HL-60 (cell line): ENCODE measurements at regions not wholly inside any gene's neighbourhood (a gene's known extent, or its start where the extent isn't known, plus 50 kb on each side); places are given as distances from the start of the nearest gene placed in this dataset.

Experiments used
- DNase-seq, 2 experiments: peaks; one replicate each; pipeline ENCODE4 v3.0.0-alpha.2; 2010 to 2020; ENCODE audit warnings: low read depth in 1 of 2, low spot score in 1 of 2
- H3K27ac ChIP-seq: fragments of 250-450 bp; sonication (Bioruptor Pico); replicated peaks from 2 replicates; pipeline ENCODE4 v1.5.1; 2020; ENCODE audit warnings: mild to moderate bottlenecking, moderate library complexity
- H3K27me3 ChIP-seq: fragments of 250-450 bp; sonication (Bioruptor Pico); 2 replicates; pipeline ENCODE4 v1.5.1; 2021; ENCODE audit warnings: mild to moderate bottlenecking, moderate library complexity; ENCODE audit not compliant: insufficient read depth, poor library complexity, severe bottlenecking
- H3K4me3 ChIP-seq: replicated peaks from 2 replicates; pipeline ENCODE4 v1.5.1; 2011; ENCODE audit warnings: mild to moderate bottlenecking, control low read depth, low read length; ENCODE audit not compliant: insufficient read depth
- GABPA ChIP-seq: IDR thresholded peaks from 2 replicates; pipeline ENCODE4 v1.6.1; 2012; ENCODE audit warnings: low read depth
- POLR2AphosphoS5 ChIP-seq: IDR thresholded peaks from 2 replicates; pipeline ENCODE4 v1.6.1; 2012; ENCODE audit warnings: low read depth
- SPI1 ChIP-seq: IDR thresholded peaks from 2 replicates; pipeline ENCODE4 v1.6.1; 2012; ENCODE audit warnings: low read depth, mild to moderate bottlenecking, borderline replicate concordance
- TF ChIP-seq, protein P1 (sequence below): IDR thresholded peaks from 2 replicates; pipeline ENCODE4 v1.6.1; 2012; ENCODE audit warnings: low read depth; ENCODE audit not compliant: insufficient replicate concordance
- TF ChIP-seq, protein P2 (sequence below): IDR thresholded peaks from one replicate; pipeline ENCODE4 v1.5.1; 2011; ENCODE audit warnings: low read length, control low read depth, inconsistent platforms; ENCODE audit not compliant: insufficient read depth

DNA sequence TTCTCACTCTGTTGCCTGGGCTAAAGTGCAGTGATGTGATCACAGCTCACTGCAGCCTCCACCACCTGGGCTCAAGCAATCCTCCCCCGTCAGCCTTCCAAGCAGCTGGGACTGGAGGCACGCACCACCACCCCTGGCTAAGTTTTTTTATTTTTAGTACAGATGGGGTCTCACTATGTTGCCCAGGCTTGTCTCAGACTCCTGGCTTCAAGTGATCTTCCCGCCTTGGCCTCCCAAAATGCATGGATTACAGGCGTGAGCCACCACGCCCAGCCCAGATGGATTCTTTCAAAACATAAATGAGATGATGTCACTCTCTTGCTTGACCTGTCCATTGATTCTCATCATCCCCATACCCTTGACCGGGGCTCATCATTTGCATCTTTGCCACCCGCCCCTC is 72.6 kb upstream of the SLC6A6 start:
- H3K4me3 ChIP-seq: no peak overlapping the region
- no peaks in the 10 kb centered on the region for H3K27me3 ChIP-seq
- H3K27ac ChIP-seq: no peak overlapping the region
- TF ChIP-seq, protein P1, sequence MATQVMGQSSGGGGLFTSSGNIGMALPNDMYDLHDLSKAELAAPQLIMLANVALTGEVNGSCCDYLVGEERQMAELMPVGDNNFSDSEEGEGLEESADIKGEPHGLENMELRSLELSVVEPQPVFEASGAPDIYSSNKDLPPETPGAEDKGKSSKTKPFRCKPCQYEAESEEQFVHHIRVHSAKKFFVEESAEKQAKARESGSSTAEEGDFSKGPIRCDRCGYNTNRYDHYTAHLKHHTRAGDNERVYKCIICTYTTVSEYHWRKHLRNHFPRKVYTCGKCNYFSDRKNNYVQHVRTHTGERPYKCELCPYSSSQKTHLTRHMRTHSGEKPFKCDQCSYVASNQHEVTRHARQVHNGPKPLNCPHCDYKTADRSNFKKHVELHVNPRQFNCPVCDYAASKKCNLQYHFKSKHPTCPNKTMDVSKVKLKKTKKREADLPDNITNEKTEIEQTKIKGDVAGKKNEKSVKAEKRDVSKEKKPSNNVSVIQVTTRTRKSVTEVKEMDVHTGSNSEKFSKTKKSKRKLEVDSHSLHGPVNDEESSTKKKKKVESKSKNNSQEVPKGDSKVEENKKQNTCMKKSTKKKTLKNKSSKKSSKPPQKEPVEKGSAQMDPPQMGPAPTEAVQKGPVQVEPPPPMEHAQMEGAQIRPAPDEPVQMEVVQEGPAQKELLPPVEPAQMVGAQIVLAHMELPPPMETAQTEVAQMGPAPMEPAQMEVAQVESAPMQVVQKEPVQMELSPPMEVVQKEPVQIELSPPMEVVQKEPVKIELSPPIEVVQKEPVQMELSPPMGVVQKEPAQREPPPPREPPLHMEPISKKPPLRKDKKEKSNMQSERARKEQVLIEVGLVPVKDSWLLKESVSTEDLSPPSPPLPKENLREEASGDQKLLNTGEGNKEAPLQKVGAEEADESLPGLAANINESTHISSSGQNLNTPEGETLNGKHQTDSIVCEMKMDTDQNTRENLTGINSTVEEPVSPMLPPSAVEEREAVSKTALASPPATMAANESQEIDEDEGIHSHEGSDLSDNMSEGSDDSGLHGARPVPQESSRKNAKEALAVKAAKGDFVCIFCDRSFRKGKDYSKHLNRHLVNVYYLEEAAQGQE: no peak
- TF ChIP-seq POLR2AphosphoS5 (no peak), GABPA (no peak), SPI1 (no peak)
- TF ChIP-seq, protein P2, sequence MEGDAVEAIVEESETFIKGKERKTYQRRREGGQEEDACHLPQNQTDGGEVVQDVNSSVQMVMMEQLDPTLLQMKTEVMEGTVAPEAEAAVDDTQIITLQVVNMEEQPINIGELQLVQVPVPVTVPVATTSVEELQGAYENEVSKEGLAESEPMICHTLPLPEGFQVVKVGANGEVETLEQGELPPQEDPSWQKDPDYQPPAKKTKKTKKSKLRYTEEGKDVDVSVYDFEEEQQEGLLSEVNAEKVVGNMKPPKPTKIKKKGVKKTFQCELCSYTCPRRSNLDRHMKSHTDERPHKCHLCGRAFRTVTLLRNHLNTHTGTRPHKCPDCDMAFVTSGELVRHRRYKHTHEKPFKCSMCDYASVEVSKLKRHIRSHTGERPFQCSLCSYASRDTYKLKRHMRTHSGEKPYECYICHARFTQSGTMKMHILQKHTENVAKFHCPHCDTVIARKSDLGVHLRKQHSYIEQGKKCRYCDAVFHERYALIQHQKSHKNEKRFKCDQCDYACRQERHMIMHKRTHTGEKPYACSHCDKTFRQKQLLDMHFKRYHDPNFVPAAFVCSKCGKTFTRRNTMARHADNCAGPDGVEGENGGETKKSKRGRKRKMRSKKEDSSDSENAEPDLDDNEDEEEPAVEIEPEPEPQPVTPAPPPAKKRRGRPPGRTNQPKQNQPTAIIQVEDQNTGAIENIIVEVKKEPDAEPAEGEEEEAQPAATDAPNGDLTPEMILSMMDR: no peak
- DNase-seq: no peak

DNA sequence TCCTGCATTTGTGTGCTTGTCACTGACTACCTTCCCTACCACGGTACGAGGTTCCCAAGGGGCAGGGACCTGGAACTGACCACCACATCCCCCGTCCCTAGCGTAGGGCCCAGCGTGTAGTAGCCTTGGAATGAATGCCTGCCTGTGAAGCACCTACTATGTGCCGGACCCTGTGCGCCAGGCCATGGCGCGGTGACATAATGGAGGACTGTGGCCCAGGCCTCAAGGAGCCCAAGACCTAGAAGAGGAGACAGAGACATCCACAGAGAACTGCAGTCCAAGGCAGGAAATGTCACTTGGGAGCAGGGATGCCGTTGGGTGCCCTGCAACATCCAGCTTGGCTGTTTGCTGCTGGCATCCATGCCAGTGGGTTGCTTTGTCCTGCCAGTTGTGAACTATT is 71.9 kb upstream of the SLC6A6 start:
- H3K27ac ChIP-seq: no peak overlapping the region
- DNase-seq: no peak
- H3K4me3 ChIP-seq: no peak overlapping the region
- TF ChIP-seq SPI1 (no peak), GABPA (no peak), POLR2AphosphoS5 (no peak)
- TF ChIP-seq, protein P2: no peak
- TF ChIP-seq, protein P1: no peak
- H3K27me3 ChIP-seq: no peaks in the 10 kb centered on the region

DNA sequence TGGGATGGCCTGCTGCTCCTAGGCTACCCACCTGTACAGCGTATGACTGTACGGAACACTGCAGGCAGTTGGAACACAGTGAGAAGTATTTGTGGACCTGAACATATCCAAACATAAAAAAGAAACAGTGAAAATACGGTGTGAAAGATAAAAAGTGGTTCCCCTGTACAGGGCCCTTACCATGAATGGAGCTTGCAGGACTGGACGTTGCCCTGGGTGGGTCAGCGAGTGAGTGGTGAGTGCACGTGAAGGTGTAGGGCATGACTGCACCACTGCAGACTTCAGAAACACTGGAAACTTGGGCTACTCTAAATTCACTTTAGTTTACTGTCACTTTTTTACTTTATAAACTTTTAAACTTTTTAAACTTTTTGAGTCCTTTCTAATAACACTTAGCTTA is 71.2 kb upstream of the SLC6A6 start:
- no peak for DNase-seq
- H3K27me3 ChIP-seq: no peaks in the 10 kb centered on the region
- no peak overlapping the region for H3K4me3 ChIP-seq
- no peak overlapping the region for H3K27ac ChIP-seq
- no peak for TF ChIP-seq POLR2AphosphoS5

DNA sequence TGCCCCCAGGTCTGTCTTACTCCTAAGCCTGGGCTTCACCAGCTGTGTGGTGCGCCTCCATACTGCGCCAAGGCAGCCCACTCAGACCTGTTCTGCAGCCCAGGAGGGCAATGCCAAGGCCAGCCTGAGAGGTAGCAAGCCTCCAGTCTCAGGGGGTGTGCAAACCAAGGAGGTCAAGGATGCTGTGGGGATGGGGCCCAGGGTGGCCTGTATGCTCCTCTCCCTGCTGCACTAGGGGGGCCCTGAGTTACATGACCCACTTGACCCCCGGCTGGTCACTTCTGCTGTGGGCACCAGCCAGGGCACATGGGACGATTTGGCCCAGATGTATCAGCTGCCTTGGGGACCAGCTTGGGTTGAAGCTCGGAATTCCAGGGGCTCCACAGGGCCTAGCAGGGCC is 70.0 kb upstream of the SLC6A6 start:
- Histone ChIP-seq H3K4me3 (no peak overlapping the region), H3K27ac (no peak overlapping the region), H3K27me3 (no peaks in the 10 kb centered on the region)
- no peak for DNase-seq
- TF ChIP-seq POLR2AphosphoS5 (no peak), GABPA (no peak), SPI1 (no peak)
- TF ChIP-seq, protein P2: no peak
- TF ChIP-seq, protein P1: no peak
